ENCODE measurements at regions not wholly inside any gene's neighbourhood (a gene's known extent, or its start where the extent isn't known, plus 50 kb on each side); places are given as distances from the start of the nearest gene placed in this dataset.

DNA sequence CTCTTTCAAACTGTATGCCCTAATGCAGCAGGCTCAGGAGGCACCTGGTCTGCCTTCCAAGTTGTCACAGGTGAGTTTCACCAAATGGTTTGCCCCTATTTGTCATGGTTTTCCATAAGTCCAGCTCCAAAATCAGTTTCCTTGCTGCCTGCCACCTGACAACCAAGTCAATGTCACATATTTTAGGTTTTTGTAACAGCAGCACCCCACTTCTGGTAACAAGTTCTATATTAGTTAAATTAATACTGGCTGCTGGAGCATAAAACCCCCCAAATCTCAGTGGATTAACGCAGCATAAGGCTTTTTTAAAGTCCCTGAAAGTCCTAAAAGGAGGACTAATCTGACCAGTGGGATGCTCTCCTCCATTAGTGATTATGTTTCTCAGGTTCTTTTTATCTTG lies 200.7 kb downstream of the RRAGC start:
- no peak for TF ChIP-seq POLR2A (IDR thresholded peaks at IDR 0.05; ENCODE audit: low read depth, low read length)
- TF ChIP-seq, protein P1, sequence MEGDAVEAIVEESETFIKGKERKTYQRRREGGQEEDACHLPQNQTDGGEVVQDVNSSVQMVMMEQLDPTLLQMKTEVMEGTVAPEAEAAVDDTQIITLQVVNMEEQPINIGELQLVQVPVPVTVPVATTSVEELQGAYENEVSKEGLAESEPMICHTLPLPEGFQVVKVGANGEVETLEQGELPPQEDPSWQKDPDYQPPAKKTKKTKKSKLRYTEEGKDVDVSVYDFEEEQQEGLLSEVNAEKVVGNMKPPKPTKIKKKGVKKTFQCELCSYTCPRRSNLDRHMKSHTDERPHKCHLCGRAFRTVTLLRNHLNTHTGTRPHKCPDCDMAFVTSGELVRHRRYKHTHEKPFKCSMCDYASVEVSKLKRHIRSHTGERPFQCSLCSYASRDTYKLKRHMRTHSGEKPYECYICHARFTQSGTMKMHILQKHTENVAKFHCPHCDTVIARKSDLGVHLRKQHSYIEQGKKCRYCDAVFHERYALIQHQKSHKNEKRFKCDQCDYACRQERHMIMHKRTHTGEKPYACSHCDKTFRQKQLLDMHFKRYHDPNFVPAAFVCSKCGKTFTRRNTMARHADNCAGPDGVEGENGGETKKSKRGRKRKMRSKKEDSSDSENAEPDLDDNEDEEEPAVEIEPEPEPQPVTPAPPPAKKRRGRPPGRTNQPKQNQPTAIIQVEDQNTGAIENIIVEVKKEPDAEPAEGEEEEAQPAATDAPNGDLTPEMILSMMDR (IDR thresholded peaks at IDR 0.05; ENCODE audit: extremely low read depth in 1 of 2, insufficient read depth in 1 of 2, low read depth in 1 of 2, low read length in 2 of 2): no peak
- no peak for TF ChIP-seq POLR2AphosphoS5 (IDR thresholded peaks at IDR 0.05; ENCODE audit: insufficient read depth, low read depth, low read length)
- no peak for TF ChIP-seq MYC (IDR thresholded peaks at IDR 0.05; ENCODE audit: low read depth, low read length)
- TF ChIP-seq JUN (IDR thresholded peaks at IDR 0.05; ENCODE audit: borderline replicate concordance, insufficient read depth, insufficient read length, low read depth): no peak
- TF ChIP-seq EZH2 (IDR thresholded peaks at IDR 0.05; ENCODE audit: borderline replicate concordance, low read depth, low read length, severe bottlenecking): no peak
- no peak for TF ChIP-seq FOS (IDR thresholded peaks at IDR 0.05; ENCODE audit: borderline replicate concordance, insufficient read depth, low read length)
- TF ChIP-seq, protein P2, sequence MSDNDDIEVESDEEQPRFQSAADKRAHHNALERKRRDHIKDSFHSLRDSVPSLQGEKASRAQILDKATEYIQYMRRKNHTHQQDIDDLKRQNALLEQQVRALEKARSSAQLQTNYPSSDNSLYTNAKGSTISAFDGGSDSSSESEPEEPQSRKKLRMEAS (IDR thresholded peaks at IDR 0.05; ENCODE audit: insufficient read depth, insufficient read length): no peak
- TF ChIP-seq GATA2 (IDR thresholded peaks at IDR 0.05; ENCODE audit: insufficient read depth, insufficient read length, low read depth, low read length): no peak
- no peak for DNase-seq (ENCODE audit: low read depth, low spot score)
- Histone ChIP-seq H3K9me3 (replicated peaks; ENCODE audit: control insufficient read depth, insufficient read depth, low read length) (no peaks in the 10 kb centered on the region), H2AFZ (ENCODE audit: low read depth, low read length) (no peak overlapping the region), H3K9ac (replicated peaks; ENCODE audit: extremely low read depth, insufficient read depth, low read length) (no peak overlapping the region), H3K36me3 (ENCODE audit: control insufficient read depth in 2 of 2, extremely low read depth in 1 of 2, insufficient read depth in 2 of 2, low read length in 2 of 2) (no peaks in the 10 kb centered on the region), H3K4me2 (ENCODE audit: insufficient read depth, low read length) (no peak overlapping the region), H3K27me3 (ENCODE audit: control insufficient read depth in 2 of 2, insufficient read depth in 2 of 2, low read length in 2 of 2) (no peaks in the 10 kb centered on the region), H3K4me3 (replicated peaks in 1 of 3; ENCODE audit: insufficient read depth in 1 of 3, low read depth in 1 of 3, low read length in 3 of 3) (no peak overlapping the region), H3K4me1 (ENCODE audit: control insufficient read depth, extremely low read depth, insufficient read depth, low read length) (no peaks in the 10 kb centered on the region), H3K79me2 (ENCODE audit: control insufficient read depth, insufficient read depth, low read length) (no peaks in the 10 kb centered on the region), H3K9me1 (replicated peaks; ENCODE audit: control insufficient read depth, extremely low read depth, insufficient read depth, low read length) (no peaks in the 10 kb centered on the region), H3K27ac (ENCODE audit: insufficient read depth, low read depth, low read length) (no peak overlapping the region), H4K20me1 (replicated peaks; ENCODE audit: control insufficient read depth, extremely low read depth, insufficient read depth, low read length) (no peaks in the 10 kb centered on the region)
- FAIRE-seq: no peak
- intact Hi-C loops (cut with micrococcal nuclease): no loop called here
- CTCF ChIA-PET: no interaction called here
- BruUV-seq (replicated peaks): no TSS peak
- POLR2A ChIA-PET: no interaction called here
- dilution Hi-C loops (cut with MboI; ENCODE audit: extremely low pct_ligation_motif_present, low sequenced_read_pairs): no loop called here
